ENCODE measurements at regions not wholly inside any gene's neighbourhood (a gene's known extent, or its start where the extent isn't known, plus 50 kb on each side); places are given as distances from the start of the nearest gene placed in this dataset.

GRCh38 chr6:51019806-51020205 is 201.1 kb downstream of the TFAP2B start:
- Histone ChIP-seq H3K9me3 (ENCODE audit: control insufficient read depth, low read depth, low read length) (no peaks in the 10 kb centered on the region), H3K79me2 (ENCODE audit: control insufficient read depth, insufficient read depth, low read length) (no peaks in the 10 kb centered on the region), H3K36me3 (ENCODE audit: control insufficient read depth in 2 of 2, extremely low read depth in 1 of 2, insufficient read depth in 2 of 2, low read length in 2 of 2) (no peaks in the 10 kb centered on the region), H3K27ac (ENCODE audit: control insufficient read depth, insufficient read depth, low read length) (no peak overlapping the region), H3K9ac (ENCODE audit: control insufficient read depth, extremely low read depth, insufficient read depth, low read length) (no peak overlapping the region), H4K20me1 (ENCODE audit: control insufficient read depth, extremely low read depth, insufficient read depth, low read length) (no peaks in the 10 kb centered on the region), H2AFZ (ENCODE audit: control insufficient read depth, low read length) (no peak overlapping the region), H3K27me3 (ENCODE audit: control insufficient read depth, extremely low read depth, insufficient read depth, low read length) (no peaks in the 10 kb centered on the region), H3K4me1 (ENCODE audit: control insufficient read depth, extremely low read depth, insufficient read depth, low read length) (no peaks in the 10 kb centered on the region), H3K4me3 (ENCODE audit: control insufficient read depth in 2 of 3, extremely low read depth in 1 of 3, insufficient read depth in 2 of 3, low read depth in 1 of 3, low read length in 3 of 3) (no peak overlapping the region), H3K9me1 (ENCODE audit: control insufficient read depth, extremely low read depth, insufficient read depth, low read length) (no peaks in the 10 kb centered on the region), H3K4me2 (ENCODE audit: control insufficient read depth, extremely low read depth, insufficient read depth, low read depth, low read length) (no peak overlapping the region)
- no peak for TF ChIP-seq CTCF (optimal IDR thresholded peaks at IDR 0.05 in 1 of 3, IDR thresholded peaks at IDR 0.05 in 1 of 3, conservative IDR thresholded peaks at IDR 0.05 in 1 of 3; ENCODE audit: extremely low read depth in 1 of 3, insufficient read depth in 2 of 3, low read length in 3 of 3)
- DNase-seq (ENCODE audit: low read depth, low spot score) = no peak
- dilution Hi-C loops (cut with MboI; ENCODE audit: extremely low pct_ligation_motif_present, low sequenced_read_pairs) = no loop called here
- FAIRE-seq = no peak

- FAIRE-seq (no peak), DNase-seq (ENCODE audit: low read depth, low spot score) (no peak)
- Histone ChIP-seq H4K20me1 (ENCODE audit: control insufficient read depth, extremely low read depth, insufficient read depth, low read length) (no peaks in the 10 kb centered on the region), H3K9me1 (ENCODE audit: control insufficient read depth, extremely low read depth, insufficient read depth, low read length) (no peaks in the 10 kb centered on the region), H3K4me1 (ENCODE audit: control insufficient read depth, extremely low read depth, insufficient read depth, low read length) (no peaks in the 10 kb centered on the region), H3K27ac (ENCODE audit: control insufficient read depth, insufficient read depth, low read length) (no peak overlapping the region), H3K4me3 (ENCODE audit: control insufficient read depth in 2 of 3, extremely low read depth in 1 of 3, insufficient read depth in 2 of 3, low read depth in 1 of 3, low read length in 3 of 3) (no peak overlapping the region), H3K9ac (ENCODE audit: control insufficient read depth, extremely low read depth, insufficient read depth, low read length) (no peak overlapping the region), H3K9me3 (ENCODE audit: control insufficient read depth, low read depth, low read length) (no peaks in the 10 kb centered on the region), H3K36me3 (ENCODE audit: control insufficient read depth in 2 of 2, extremely low read depth in 1 of 2, insufficient read depth in 2 of 2, low read length in 2 of 2) (no peaks in the 10 kb centered on the region), H3K27me3 (ENCODE audit: control insufficient read depth, extremely low read depth, insufficient read depth, low read length) (no peaks in the 10 kb centered on the region), H3K79me2 (ENCODE audit: control insufficient read depth, insufficient read depth, low read length) (no peaks in the 10 kb centered on the region), H2AFZ (ENCODE audit: control insufficient read depth, low read length) (no peak overlapping the region), H3K4me2 (ENCODE audit: control insufficient read depth, extremely low read depth, insufficient read depth, low read depth, low read length) (no peak overlapping the region)
- dilution Hi-C loops (cut with MboI; ENCODE audit: extremely low pct_ligation_motif_present, low sequenced_read_pairs) = no loop called here
- no peak for TF ChIP-seq CTCF (optimal IDR thresholded peaks at IDR 0.05 in 1 of 3, IDR thresholded peaks at IDR 0.05 in 1 of 3, conservative IDR thresholded peaks at IDR 0.05 in 1 of 3; ENCODE audit: extremely low read depth in 1 of 3, insufficient read depth in 2 of 3, low read length in 3 of 3)
- TF ChIP-seq EZH2 (IDR thresholded peaks at IDR 0.05; ENCODE audit: low read length) = no peak
Observed at GRCh38 chr6:51021171-51021570, 202.5 kb downstream of the TFAP2B start.

Measured in keratinocyte (primary cell).